ENCODE measurements at regions not wholly inside any gene's neighbourhood (a gene's known extent, or its start where the extent isn't known, plus 50 kb on each side); places are given as distances from the start of the nearest gene placed in this dataset.

DNA sequence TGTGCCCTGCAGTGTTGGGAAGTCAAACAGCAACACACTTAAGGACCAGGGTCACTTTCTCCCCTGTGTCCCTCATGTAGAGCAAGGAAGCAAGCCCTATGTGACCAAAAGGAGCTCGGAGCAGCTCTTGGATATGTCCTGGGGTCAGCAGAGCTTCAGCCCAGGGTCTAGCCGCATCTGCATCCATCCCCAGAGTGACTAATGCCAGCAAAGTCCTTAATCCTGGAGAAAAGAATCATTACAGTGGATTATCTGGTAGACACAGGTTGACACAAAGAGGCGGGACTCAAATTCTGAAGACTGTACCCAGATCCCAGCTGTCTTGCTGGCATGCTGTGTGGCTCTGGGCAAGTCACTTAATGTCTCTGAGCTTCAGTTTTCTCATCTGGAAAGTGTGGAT, 239.1 kb upstream of the PWP1 start:
- Histone ChIP-seq H3K9me3 (no peaks in the 10 kb centered on the region), H3K27me3 (no peaks in the 10 kb centered on the region), H3K36me3 (no peaks in the 10 kb centered on the region), H3K4me3 (no peak overlapping the region)
- DNase-seq: no peak

DNA sequence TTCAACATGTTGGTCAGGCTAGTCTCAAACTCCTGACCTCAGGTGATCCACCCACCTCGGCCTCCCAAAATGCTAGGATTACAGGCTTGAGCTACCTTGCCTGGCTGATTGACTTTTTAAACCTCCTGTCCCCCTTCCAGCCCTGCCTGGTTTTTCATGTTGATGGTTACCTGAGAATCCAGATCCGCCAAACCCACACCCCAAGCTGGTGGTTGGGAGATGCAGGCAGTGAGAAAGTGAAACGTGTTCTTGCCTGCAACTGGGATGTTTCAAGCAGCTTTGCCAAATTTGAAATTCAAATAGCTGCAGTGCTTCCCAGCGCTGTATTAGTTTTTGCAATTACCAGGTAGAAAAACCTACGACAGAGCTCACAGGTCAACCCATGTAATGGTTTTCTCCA, 238.3 kb upstream of the PWP1 start:
- H3K36me3 ChIP-seq: no peaks in the 10 kb centered on the region
- H3K9me3 ChIP-seq: no peaks in the 10 kb centered on the region
- DNase-seq: no peak
- H3K4me3 ChIP-seq: no peak overlapping the region
- H3K27me3 ChIP-seq: no peaks in the 10 kb centered on the region

DNA sequence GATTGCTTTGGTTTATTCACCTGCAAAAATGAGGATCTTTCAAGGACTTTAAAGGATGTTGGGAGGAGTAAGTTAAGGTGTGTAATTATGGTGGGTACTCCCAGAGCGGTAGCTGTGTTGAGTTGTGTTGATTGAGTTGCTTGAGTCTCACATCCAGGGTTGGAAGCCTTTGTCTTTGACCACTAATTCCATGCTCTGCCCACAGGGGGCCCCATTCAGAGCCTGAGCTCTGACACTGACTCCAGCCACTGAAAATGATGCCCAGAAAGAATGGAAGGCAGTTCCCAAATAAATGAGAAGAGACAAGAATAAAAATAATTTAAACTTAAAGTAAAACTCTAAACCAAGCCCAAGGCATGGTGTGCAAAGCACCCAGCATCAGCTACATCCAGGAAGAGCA, 237.4 kb upstream of the PWP1 start:
- Histone ChIP-seq H3K27me3 (no peaks in the 10 kb centered on the region), H3K9me3 (no peaks in the 10 kb centered on the region)
- peak; percentile 15 for DNase-seq

DNA sequence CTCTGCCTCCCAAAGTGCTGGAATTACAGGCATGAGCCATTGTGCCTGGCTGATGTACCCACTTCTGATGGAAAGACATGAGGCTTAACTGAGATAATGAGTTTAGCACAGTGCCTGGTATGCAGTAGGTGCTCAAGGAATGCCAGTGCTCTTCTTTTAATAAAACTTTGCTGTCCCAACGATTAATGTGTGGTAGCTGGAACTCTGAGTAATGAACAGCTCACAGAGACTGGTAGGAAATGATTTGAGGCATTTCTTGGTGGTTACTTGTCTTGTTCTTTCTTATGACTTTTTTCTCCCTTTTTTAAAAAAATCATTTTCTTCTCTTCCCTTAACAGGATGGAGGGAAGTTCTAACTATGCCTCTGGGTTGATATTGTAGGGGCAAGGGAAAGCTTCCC, 235.7 kb upstream of the PWP1 start:
- Histone ChIP-seq H3K9me3 (no peaks in the 10 kb centered on the region), H3K36me3 (no peaks in the 10 kb centered on the region), H3K27me3 (no peaks in the 10 kb centered on the region), H3K4me3 (no peak overlapping the region)
- no peak for DNase-seq

More for the DNA sequence above, 237.4 kb upstream of the PWP1 start:
- no peak overlapping the region for H3K4me3 ChIP-seq
- no peaks in the 10 kb centered on the region for H3K36me3 ChIP-seq

DNA sequence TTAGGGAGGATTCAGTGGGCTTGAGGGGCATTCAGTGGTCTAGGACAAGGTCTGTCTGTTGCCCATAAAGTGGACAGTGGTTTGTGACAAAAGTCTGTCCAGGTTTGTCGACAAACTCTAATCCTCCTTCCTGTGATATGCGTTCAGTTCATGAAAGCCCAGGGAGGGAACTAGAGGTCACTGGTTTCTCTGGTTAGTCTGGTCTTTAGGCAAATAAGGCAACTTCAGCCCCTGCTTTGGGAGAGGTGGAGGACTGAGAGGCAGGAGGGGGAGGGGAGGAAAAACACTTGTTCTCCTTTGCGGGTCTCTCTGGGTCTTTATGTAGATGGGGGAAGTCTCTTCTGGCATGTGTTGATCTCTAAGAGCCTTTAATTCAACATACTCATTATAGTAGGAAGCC, 235.1 kb upstream of the PWP1 start:
- Histone ChIP-seq H3K36me3 (no peaks in the 10 kb centered on the region), H3K4me3 (no peak overlapping the region), H3K27me3 (no peaks in the 10 kb centered on the region), H3K9me3 (no peaks in the 10 kb centered on the region)
- no peak for DNase-seq

DNA sequence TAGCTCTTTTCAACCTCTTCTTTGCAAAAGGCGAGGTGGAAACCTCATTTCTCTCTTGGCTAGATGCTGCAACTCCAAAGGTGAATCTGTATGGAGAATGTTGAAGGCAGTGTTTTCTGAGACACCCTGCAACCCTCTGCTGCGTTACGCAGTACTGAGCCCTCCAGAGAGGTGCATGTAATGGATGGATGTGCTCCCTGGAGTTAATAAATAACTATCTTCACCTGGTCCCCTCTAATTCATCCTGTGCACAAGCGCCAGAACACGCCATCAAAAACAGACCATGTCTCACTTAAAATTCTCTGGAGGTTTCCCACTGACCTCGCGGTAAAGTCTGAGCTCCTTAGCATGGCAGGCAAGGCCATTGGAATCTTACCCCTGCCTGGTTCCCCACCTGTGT, 234.4 kb upstream of the PWP1 start:
- no peaks in the 10 kb centered on the region for H3K36me3 ChIP-seq
- no peak for DNase-seq
- H3K27me3 ChIP-seq: no peaks in the 10 kb centered on the region

DNA sequence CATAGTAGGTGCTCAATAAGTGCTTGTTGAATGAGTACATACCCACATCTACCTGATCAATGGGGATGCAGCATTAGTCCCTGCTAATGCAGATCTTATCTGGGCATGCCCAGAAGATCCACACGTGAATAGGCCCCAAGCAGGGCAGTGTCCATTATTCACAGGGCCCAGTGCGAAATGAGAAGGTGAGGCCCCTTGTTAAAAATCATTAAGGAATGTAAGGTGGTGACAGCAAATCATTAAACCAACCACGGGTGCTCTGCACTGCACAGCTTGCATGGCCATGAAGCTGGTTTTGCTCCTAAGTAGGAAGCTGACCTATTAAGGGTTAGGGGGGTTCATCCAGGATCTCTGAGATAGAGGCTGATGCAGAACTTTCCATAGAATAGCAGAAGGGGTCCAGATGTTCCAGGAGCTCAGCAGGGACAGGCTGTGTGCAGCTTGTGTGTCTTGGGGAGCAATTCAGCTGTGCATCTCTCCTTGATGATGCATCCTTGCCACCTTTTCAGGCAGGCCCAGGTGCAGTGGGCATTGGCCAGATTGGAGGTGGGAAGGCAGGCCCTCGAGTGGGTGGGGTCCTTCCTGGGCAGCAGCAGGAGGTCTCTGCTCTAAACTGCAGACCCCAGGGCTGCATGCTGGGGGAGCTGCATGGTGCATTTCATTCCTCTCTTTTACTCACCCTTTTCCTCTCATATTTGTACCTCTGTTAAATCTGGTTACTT, 231.3 kb upstream of the PWP1 start:
- H3K36me3 ChIP-seq: no peaks in the 10 kb centered on the region
- no peak overlapping the region for H3K4me3 ChIP-seq
- no peaks in the 10 kb centered on the region for H3K27me3 ChIP-seq
- no peaks in the 10 kb centered on the region for H3K9me3 ChIP-seq
- no peak for DNase-seq

More for the DNA sequence above, 234.4 kb upstream of the PWP1 start:
- H3K4me3 ChIP-seq: no peak overlapping the region
- no peaks in the 10 kb centered on the region for H3K9me3 ChIP-seq

DNA sequence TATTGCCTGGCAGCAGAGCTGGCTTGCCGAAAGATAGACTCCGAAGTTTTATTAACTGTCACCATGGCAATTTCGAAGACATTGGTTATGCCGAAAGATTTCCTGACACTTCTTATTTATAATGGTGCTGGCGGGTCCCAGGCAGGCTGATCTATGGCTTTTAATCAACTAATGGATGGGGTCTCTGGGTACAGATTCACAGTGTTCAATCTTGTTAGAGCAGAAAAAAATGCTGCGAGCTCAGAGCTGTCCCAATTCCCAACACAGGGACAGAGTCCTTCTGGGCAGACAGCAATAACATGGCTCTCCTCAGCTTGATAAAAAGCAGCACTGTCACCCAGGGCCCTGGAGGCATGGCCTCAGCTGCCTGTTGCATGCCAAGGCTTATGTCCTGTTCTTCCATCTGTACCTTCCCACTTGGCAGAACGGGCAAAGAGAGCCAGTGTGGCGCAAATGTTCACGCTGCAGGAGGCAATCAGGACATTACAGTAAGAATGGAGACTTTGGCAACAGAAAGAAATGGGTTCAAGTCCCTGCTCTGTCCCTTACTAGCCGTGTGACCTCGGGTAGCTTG, 228.2 kb upstream of the PWP1 start:
- Histone ChIP-seq H3K27me3 (no peaks in the 10 kb centered on the region), H3K4me3 (no peak overlapping the region), H3K36me3 (no peaks in the 10 kb centered on the region), H3K9me3 (no peaks in the 10 kb centered on the region)
- DNase-seq: no peak

DNA sequence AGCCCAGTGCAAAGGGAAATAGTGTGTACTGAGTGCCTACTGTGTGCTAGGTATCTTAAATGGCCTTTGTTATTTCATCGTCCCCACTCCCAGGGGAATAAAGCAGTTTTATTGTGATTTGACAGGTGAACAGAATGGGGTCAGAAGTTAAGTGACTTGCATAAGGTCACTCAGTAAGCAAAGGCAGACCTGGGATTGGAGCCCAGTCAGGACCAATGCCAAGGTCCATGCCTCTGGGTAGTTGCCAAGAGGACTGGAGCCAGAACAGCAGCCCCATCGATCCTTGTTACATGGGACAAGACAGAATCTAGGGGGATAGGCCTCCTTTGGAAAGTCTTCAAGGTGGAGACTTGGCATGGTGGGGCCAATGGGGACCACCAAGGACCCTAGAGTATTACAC, 227.4 kb upstream of the PWP1 start:
- no peak overlapping the region for H3K4me3 ChIP-seq
- no peaks in the 10 kb centered on the region for H3K27me3 ChIP-seq
- H3K9me3 ChIP-seq: no peaks in the 10 kb centered on the region
- H3K36me3 ChIP-seq: no peaks in the 10 kb centered on the region
- no peak for DNase-seq

DNA sequence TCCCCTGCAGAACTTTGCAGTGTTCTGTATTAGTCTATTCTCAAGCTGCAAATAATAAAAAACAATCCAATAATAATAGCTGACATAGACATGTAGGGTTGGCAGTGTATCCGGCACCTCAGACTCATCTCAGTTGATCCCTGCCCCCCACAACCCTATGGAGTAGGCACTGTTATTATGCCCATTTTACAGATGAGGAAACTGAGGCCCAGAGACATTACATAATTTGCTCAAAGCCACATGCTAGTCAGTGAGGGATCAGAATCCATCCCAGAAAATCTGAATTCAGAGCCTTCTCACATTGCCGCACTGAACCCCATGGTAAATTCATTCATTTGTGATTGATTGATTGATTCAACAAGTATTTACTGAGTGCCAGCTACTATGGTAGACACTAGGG, 226.6 kb upstream of the PWP1 start:
- no peaks in the 10 kb centered on the region for H3K27me3 ChIP-seq
- no peaks in the 10 kb centered on the region for H3K36me3 ChIP-seq
- no peak overlapping the region for H3K4me3 ChIP-seq
- DNase-seq: no peak
- no peaks in the 10 kb centered on the region for H3K9me3 ChIP-seq

DNA sequence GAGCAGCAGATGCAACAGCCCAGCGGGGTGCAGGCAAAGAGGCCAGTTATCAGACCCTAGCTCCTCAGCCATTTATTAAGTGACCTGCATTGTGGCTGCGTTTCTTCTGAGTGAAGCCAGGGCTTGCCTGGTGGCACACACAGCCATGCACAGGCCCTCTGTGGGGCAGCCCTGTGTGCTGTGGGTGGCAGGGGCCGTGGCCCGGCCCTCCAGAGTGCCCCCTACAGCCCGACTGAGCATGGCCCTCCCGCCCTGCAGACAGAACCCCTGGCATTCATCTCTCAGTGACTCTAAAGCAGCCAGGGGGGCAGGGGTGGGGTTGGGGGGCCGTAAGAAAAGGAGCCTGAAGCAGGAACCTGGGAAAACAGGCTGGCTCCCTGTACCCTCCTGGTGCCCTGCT, 226.0 kb upstream of the PWP1 start:
- Histone ChIP-seq H3K36me3 (no peaks in the 10 kb centered on the region), H3K9me3 (no peaks in the 10 kb centered on the region), H3K4me3 (no peak overlapping the region), H3K27me3 (no peaks in the 10 kb centered on the region)
- no peak for DNase-seq

DNA sequence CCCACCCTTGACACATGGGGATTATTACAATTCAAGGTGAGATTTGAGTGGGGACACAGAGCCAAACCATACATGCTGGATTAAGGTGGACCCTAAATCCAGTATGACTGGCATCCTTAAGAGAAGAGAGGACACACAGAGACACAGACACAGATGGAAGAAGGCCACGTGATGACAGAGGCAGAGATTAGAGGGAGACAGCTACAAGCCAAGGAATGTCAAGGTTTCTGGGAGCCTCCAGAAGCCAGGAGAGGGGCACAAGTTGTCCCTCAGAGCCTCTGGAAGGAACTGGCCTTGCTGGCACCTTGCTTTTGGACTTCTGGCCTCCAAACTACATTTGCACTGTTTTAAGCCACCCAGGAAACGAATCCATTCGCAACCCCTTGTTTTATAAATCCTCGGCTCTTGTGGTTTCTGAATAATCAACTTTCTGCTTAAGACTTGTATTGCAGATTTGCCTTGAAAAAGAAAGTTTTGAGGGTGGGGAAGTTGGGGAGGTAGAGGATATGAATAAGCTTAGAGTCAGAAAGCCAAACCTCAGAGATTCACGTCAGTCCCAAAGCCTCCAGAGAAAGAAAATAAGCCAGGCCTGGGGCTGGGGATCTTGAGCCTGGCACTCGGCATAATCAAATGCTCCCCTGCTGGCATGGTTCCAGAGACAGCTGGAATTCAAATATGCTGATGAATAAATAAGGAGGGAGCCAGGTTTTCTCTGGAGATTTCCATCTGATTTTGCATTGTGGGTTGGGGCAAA, 224.2 kb upstream of the PWP1 start:
- Histone ChIP-seq H3K36me3 (no peaks in the 10 kb centered on the region), H3K4me3 (no peak overlapping the region), H3K27me3 (no peaks in the 10 kb centered on the region), H3K9me3 (no peaks in the 10 kb centered on the region)
- peak; percentile 88 for DNase-seq

DNA sequence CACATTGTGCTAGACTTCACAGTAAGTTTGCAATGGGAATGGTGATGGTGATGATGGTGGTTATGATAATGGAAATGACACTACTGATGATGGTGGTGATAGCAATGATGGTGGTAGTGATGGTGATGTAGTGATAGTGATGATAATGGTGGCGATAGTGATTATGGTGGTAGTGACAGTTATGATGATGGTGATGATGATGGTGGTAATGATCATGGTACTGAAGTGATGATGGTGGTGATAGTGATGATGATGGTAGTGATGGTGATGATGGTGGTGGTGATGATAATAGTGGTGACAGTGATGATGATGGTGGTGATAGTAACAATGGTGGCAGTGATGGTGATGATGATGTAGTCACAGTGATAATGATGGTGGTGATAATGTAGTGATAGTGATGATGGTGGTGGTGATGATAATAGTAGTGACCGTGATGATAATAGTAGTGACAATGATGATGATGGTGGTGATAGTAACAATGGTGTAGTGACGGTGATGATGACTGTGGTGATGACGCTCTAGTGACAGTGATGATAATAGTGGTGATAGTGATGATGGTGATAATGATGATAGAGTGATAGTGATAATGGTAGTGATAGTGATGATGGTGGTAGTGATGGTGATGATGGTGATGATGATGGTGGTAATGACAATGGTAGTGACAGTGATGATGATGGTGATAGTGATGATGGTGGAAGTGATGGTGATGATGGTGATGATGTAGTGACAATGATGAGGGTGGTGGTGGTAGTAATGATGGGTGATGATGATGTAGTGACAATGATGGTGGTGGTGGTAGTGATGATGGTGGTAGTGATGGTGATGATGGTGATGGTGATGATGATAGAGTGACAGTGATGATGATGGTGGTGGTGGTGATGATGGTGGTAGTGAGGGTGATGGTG, 222.9 kb upstream of the PWP1 start:
- no peak for DNase-seq
- no peak overlapping the region for H3K4me3 ChIP-seq
- no peaks in the 10 kb centered on the region for H3K27me3 ChIP-seq
- H3K36me3 ChIP-seq: no peaks in the 10 kb centered on the region
- H3K9me3 ChIP-seq: no peaks in the 10 kb centered on the region

DNA sequence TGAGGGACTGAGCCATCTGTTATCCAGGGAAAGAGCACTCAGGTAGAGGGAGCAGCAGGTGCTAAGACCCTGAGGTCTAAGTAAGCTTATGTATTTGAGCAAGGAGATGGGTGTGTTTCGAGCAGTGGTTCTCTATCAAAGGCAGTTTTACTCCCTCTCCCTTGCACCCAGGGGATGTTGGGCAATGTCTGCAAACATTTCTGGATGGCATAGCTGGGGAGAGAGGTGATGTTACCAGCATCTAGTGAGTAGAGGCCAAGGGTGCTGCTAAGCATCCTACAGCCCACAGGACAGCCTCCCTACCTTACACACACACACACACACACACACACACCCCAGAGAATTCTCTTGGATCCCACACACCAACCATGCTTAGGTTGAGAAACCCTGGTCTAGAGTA, 221.0 kb upstream of the PWP1 start:
- Histone ChIP-seq H3K27me3 (no peaks in the 10 kb centered on the region), H3K9me3 (no peaks in the 10 kb centered on the region), H3K4me3 (no peak overlapping the region), H3K36me3 (no peaks in the 10 kb centered on the region)
- no peak for DNase-seq

DNA sequence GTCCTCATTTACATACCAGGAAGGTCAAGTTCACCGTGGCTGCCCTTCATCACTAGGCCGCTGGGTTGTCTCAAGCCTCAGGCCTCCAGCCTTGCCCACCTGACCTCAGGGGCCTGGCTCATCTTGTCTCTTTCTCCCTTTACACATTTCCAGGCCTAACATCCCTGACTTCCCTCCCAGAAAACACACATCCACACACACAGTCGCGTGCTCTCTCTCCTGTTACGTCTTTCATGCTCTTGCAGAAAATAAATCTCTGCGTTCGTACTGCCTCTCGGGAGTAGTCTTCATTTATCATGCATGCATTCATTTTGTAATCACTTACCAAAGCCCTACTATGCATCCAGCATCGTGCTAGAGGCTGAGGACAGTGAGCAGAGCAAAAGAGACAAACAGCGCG, 220.0 kb upstream of the PWP1 start:
- Histone ChIP-seq H3K9me3 (no peaks in the 10 kb centered on the region), H3K36me3 (no peaks in the 10 kb centered on the region), H3K4me3 (no peak overlapping the region), H3K27me3 (no peaks in the 10 kb centered on the region)
- no peak for DNase-seq

DNA sequence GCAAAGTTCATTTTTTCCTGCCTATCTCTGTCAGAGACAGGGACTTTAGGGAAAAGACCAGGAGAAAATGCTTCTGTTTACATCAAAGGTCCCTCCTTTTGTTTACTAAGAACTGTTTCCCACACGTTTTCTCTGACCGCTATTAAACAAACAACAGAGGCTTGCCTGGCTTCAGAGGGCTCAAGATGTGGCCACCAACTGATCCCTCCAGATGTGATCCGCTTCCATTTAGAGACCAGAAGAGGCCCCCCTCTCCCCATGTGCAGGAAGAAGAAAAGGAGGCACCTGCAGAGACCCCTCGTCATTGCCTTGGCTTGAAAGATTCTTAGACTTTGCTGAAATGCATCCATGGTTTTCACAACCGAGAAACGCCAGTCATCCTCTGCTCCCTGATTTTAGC, 217.9 kb upstream of the PWP1 start:
- Histone ChIP-seq H3K9me3 (no peaks in the 10 kb centered on the region), H3K36me3 (no peaks in the 10 kb centered on the region), H3K4me3 (no peak overlapping the region), H3K27me3 (no peaks in the 10 kb centered on the region)
- DNase-seq: no peak

DNA sequence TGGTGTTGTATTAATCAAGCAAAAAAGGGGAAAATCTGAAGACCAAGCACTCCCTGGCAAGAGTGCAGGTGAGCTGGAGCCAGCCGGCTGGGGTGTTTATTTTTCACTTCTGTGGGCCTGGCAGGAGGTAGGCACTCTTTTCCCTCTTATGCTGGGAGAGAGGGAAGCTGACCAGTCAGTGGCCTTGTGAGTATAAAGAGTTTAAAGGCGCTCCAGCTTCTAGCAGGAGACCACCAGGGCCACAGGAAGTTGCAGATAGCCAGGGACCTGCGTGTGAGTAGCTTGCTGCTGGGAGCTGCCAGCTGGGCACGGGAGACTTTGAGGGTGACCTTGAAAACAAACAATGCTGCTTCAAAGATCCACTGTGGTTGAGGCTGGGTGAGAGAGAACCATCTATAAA, 217.4 kb upstream of the PWP1 start:
- Histone ChIP-seq H3K9me3 (no peaks in the 10 kb centered on the region), H3K4me3 (no peak overlapping the region), H3K27me3 (no peaks in the 10 kb centered on the region), H3K36me3 (no peaks in the 10 kb centered on the region)
- peak; percentile 49 for DNase-seq
